Activated CD4-positive, alpha-beta T cell treated with anti-CD3 and anti-CD28 coated beads, Interleukin-2, amount 50 U/mL, for 24 hours (primary cell): ENCODE measurements at regions not wholly inside any gene's neighbourhood (a gene's known extent, or its start where the extent isn't known, plus 50 kb on each side); places are given as distances from the start of the nearest gene placed in this dataset.

Source experiments
- DNase-seq, 2 donors: peaks; one replicate each; pipeline ENCODE4 v3.0.0-alpha.2; 2020; ENCODE audit warnings: low read depth in 1 of 2, low spot score in 1 of 2

GRCh38 chr11:81899156-81899555 lies 834.5 kb downstream of the FAM181B start:
- no peak for DNase-seq

GRCh38 chr11:81897639-81898038 lies 836.0 kb downstream of the FAM181B start:
- no peak for DNase-seq

- DNase-seq: no peak
Measured at GRCh38 chr11:81895258-81895657, 838.4 kb downstream of the FAM181B start.

GRCh38 chr11:81892770-81893635 lies 840.7 kb downstream of the FAM181B start:
- no peak for DNase-seq

DNA sequence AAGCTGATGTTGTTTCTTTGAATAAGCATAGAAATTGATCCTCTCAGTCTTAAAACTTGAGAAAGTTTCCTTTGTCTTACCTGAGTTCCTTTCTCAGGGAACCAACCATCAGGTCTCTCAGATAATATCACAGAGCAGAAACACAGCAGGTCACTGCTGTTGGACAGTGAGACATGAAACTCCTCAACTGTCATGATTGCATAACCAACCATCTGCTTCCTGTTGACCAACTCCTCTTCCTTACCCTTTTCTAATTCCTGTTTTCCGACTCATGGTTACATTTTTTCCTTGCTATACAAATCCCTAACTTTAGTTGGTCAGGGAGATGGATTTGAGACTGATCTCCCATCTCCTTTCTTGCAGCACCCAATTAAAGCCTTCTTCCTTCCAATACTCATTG lies 845.3 kb downstream of the FAM181B start:
- no peak for DNase-seq

DNA sequence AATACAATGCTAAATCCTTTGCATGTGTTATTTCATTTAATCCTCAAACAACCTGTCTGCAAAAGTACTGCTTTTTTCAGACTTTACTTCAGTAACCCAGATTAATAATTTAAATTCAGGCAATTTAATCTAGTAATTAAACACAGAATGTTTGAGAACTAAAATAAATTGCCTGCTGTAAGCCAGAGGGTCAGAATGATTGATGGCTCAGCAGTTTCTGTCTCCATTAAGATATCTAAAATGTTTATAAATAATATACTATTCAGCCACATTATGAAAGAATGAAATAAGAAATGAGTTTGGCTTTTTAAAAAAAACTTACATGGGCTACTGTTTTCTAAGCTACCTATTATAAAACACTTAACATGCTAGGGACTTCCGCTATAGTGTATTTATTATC lies 846.0 kb downstream of the FAM181B start:
- DNase-seq: no peak

- DNase-seq: no peak
Measured at GRCh38 chr11:81886406-81887075, 847.1 kb downstream of the FAM181B start.

GRCh38 chr11:81874635-81875034 lies 859.0 kb downstream of the FAM181B start:
- DNase-seq: no peak

DNA sequence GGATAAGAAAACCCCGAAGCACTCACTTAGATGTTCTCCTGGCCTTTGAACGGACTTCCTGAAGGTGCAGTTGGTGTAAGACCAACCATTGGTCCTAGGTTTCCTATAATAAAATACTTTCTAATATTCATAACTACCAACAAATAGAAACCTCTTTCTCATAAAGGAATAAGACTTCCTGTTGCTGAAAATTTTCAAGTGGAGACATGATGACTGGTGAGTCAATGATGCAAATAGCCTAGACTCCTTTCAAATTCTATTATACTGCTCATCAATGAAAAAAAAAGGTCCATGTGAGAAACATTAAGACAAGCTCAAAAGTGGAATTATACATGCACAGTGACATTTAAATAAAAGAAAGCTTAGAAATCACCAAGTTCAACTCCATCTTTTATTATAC lies 862.8 kb downstream of the FAM181B start:
- DNase-seq: no peak

DNA sequence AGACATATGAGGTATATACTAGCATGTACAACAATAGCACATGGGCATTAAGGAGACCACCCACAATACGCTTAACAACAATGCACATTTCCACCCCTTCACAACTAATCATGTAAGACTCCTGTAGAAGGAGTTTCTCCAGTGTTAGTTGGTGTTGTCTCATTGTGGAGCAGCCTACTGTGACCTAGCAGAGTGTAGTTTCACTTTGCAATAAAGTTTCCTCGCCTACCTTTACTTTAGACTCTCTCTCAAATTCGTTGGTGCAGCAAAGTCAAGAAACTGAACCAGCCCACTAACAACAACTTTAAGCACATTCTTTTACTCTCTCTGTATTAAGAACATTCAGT lies 863.6 kb downstream of the FAM181B start:
- DNase-seq: no peak

- DNase-seq: peak; percentile 44 to 81
Measured at GRCh38 chr11:81869351-81870065, 864.2 kb downstream of the FAM181B start.

- no peak for DNase-seq
Measured at GRCh38 chr11:81866896-81867295, 866.8 kb downstream of the FAM181B start.

DNA sequence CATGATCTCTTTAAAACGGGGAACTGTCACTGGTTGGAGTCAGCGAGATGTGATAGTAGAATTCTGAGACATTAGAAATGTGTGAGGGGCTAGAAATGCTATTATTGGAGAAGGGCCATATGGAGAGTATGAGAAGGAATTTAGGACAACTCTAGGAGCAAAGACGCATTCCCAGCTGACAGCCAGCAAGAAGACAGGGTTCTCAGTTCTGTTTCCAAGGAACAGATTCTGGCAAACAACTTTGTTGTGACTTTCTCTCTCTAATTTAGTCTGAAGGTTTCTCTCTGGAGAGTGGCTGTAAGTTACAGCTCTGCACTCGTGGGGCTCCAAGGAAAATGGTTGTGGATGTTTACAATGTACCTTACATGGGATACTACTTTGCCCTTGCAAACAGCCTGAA lies 876.3 kb downstream of the FAM181B start:
- DNase-seq: no peak

GRCh38 chr11:81853791-81854190 lies 879.9 kb downstream of the FAM181B start:
- DNase-seq: no peak

DNA sequence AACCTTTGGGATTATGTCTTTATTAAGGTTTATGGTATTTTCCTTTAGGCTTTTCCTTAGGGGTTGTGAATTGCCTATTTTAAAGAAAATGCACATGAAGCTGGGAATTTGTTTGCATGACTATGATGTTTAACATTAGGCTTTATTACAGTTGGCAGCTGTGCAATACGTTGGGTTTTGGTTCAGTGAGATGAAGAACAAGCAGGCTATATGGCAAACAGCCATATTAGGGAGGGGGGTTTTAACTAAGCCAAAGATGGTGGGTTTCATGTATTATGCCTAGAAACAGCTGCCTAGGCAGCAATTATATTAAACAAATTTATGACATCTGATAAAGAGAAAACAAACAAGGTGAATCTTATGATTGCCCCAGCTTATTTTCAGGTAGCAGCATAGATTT lies 880.8 kb downstream of the FAM181B start:
- DNase-seq: no peak

- no peak for DNase-seq
Measured at GRCh38 chr11:81840380-81840779, 893.3 kb downstream of the FAM181B start.

- DNase-seq: no peak
Measured at GRCh38 chr11:81839976-81840375, 893.7 kb downstream of the FAM181B start.

- DNase-seq: no peak
Measured at GRCh38 chr11:81839016-81839415, 894.6 kb downstream of the FAM181B start.

DNA sequence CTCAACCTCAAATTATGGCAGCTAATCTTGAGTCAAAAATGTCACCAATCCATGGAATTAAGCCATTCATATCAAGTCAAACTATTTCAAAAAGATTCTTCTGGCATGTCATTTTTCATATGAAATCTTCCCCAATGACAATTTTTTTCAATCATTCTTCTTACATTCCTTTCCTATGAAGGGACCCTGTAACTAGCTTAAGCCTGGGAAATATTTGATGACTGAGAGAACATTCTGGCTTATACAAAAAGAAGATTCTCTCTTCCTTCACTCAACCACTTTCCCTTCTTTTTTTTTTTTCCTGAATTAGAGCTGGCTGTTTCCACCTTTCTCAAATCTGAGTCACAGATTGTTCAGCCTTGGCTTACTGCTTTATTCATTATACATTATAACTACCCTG lies 903.7 kb downstream of the FAM181B start:
- DNase-seq: no peak

- DNase-seq: no peak
Measured at GRCh38 chr11:81825346-81825745, 908.3 kb downstream of the FAM181B start.

GRCh38 chr11:81819462-81819861 lies 914.2 kb downstream of the FAM181B start:
- DNase-seq: no peak

- no peak for DNase-seq
Measured at GRCh38 chr11:81804858-81805257, 928.8 kb downstream of the FAM181B start.
